Vagina (tissue), 2 donors: ENCODE measurements at regions not wholly inside any gene's neighbourhood (a gene's known extent, or its start where the extent isn't known, plus 50 kb on each side); places are given as distances from the start of the nearest gene placed in this dataset.

Experiments
- DNase-seq, 2 donors: peaks; one replicate each; pipeline ENCODE4 v3.0.0-alpha.2; 2017; ENCODE audit errors: extremely low spot score in 2 of 2
- H3K27ac ChIP-seq: fragments of 200-600 bp; sonication (generic); one replicate; pipeline ENCODE4 v1.5.1; 2019
- H3K27me3 ChIP-seq: fragments of 200-600 bp; sonication (generic); one replicate; pipeline ENCODE4 v1.5.1; 2019
- H3K36me3 ChIP-seq, 2 donors: fragments of 200-600 bp; sonication (generic); one replicate each; pipeline ENCODE4 v1.5.1; 2017 to 2019
- H3K4me1 ChIP-seq: fragments of 200-600 bp; sonication (generic); one replicate; pipeline ENCODE4 v1.5.1; 2019
- H3K4me3 ChIP-seq, 2 donors: fragments of 200-600 bp; sonication (generic); 1 replicate in 1 of 2; 2 replicates in 1 of 2; pipeline ENCODE4 v1.5.1; 2016 to 2019
- H3K9me3 ChIP-seq: fragments of 200-600 bp; sonication (generic); one replicate; pipeline ENCODE4 v1.5.1; 2019
- CTCF ChIP-seq, 3 experiments: fragments of 450-650 bp in 2 of 3; fragments of 200-600 bp in 1 of 3; sonication (generic) in 1 of 3; IDR thresholded peaks; one replicate each; pipeline ENCODE4 v1.5.1; 2017 to 2019; ENCODE audit warnings: antibody characterized with exemption in 3 of 3, mild to moderate bottlenecking in 2 of 3, moderate library complexity in 2 of 3
- POLR2A ChIP-seq, 2 donors: fragments of 450-650 bp; IDR thresholded peaks; one replicate each; pipeline ENCODE4 v1.6.1; 2017; ENCODE audit warnings: antibody characterized with exemption in 2 of 2, mild to moderate bottlenecking in 2 of 2, moderate library complexity in 2 of 2
- POLR2AphosphoS5 ChIP-seq, 2 donors: sonication (generic); formaldehyde crosslinking; IDR thresholded peaks; one replicate each; pipeline ENCODE4 v1.9.0; 2017; ENCODE audit warnings: antibody characterized with exemption in 2 of 2, mild to moderate bottlenecking in 2 of 2, low read depth in 1 of 2; ENCODE audit not compliant: insufficient read depth in 1 of 2
- intact Hi-C: fragments of 100-400 bp; cut with DNase I; formaldehyde crosslinking; loops from one replicate; pipeline ENCODE4 v1.15.1; 2023

- no peak for TF ChIP-seq POLR2A (IDR thresholded peaks at IDR 0.05)
- no peak for TF ChIP-seq POLR2AphosphoS5 (IDR thresholded peaks at IDR 0.05; ENCODE audit: insufficient read depth in 1 of 2, low read depth in 1 of 2)
- TF ChIP-seq CTCF (IDR thresholded peaks at IDR 0.05): no peak
- Histone ChIP-seq H3K4me1 (no peaks in the 10 kb centered on the region), H3K4me3 (no peak overlapping the region), H3K9me3 (no peaks in the 10 kb centered on the region), H3K36me3 (no peaks in the 10 kb centered on the region), H3K27ac (no peak overlapping the region), H3K27me3 (no peaks in the 10 kb centered on the region)
- DNase-seq: no peak
- intact Hi-C loops: no loop called here
Measured at GRCh38 chr5:13994621-13995253, 50.2 kb upstream of the DNAH5 start.
